ENCODE measurements at regions not wholly inside any gene's neighbourhood (a gene's known extent, or its start where the extent isn't known, plus 50 kb on each side); places are given as distances from the start of the nearest gene placed in this dataset.

GRCh38 chr15:69828181-69828828 lies 269.4 kb downstream of the TLE3 start:
- no peak for DNase-seq

- DNase-seq: no peak
Measured at GRCh38 chr15:69829974-69830373, 267.7 kb downstream of the TLE3 start.

GRCh38 chr15:69830430-69830829 lies 267.3 kb downstream of the TLE3 start:
- DNase-seq: no peak

- no peak for DNase-seq
Measured at GRCh38 chr15:69830876-69831275, 266.8 kb downstream of the TLE3 start.

GRCh38 chr15:69834267-69834666 lies 263.4 kb downstream of the TLE3 start:
- no peak for DNase-seq

GRCh38 chr15:69834761-69835160 lies 263.0 kb downstream of the TLE3 start:
- no peak for DNase-seq

- DNase-seq: no peak
Measured at GRCh38 chr15:69836048-69836447, 261.7 kb downstream of the TLE3 start.

GRCh38 chr15:69836526-69837230 lies 261.0 kb downstream of the TLE3 start:
- DNase-seq: no peak

GRCh38 chr15:69838338-69838737 lies 259.4 kb downstream of the TLE3 start:
- no peak for DNase-seq

- DNase-seq: no peak
Measured at GRCh38 chr15:69838994-69839393, 258.7 kb downstream of the TLE3 start.

GRCh38 chr15:69841113-69841828 lies 256.4 kb downstream of the TLE3 start:
- no peak for DNase-seq

GRCh38 chr15:69842851-69843250 lies 254.9 kb downstream of the TLE3 start:
- no peak for DNase-seq

- DNase-seq: no peak
Measured at GRCh38 chr15:69843276-69843899, 254.3 kb downstream of the TLE3 start.

- DNase-seq: no peak
Measured at GRCh38 chr15:69843900-69844304, 253.8 kb downstream of the TLE3 start.

GRCh38 chr15:69845159-69845558 lies 252.6 kb downstream of the TLE3 start:
- no peak for DNase-seq

- DNase-seq: no peak
Measured at GRCh38 chr15:69847625-69848024, 250.1 kb downstream of the TLE3 start.

- no peak for DNase-seq
Measured at GRCh38 chr15:69848096-69848495, 249.6 kb downstream of the TLE3 start.

- DNase-seq: no peak
Measured at GRCh38 chr15:69848551-69849231, 249.0 kb downstream of the TLE3 start.

- DNase-seq: no peak
Measured at GRCh38 chr15:69849232-69849610, 248.5 kb downstream of the TLE3 start.

- DNase-seq: no peak
Measured at GRCh38 chr15:69852482-69852881, 245.2 kb downstream of the TLE3 start.

- no peak for DNase-seq
Measured at GRCh38 chr15:69852916-69853315, 244.8 kb downstream of the TLE3 start.

- DNase-seq: no peak
Measured at GRCh38 chr15:69853544-69853951, 244.2 kb downstream of the TLE3 start.

GRCh38 chr15:69854001-69854400 lies 243.7 kb downstream of the TLE3 start:
- no peak for DNase-seq

All from NCI-H524 treated with DMSO at 0.1 percent for 48 hours (cell line).